Mucosa of rectum (tissue), 2 donors: ENCODE measurements at regions not wholly inside any gene's neighbourhood (a gene's known extent, or its start where the extent isn't known, plus 50 kb on each side); places are given as distances from the start of the nearest gene placed in this dataset.

Experiments used
- H3K27ac ChIP-seq, 2 donors: one replicate each; pipeline ENCODE4 v1.7.0; 2013; ENCODE audit warnings: inconsistent platforms in 2 of 2, low read depth in 2 of 2, low read length in 2 of 2
- H3K27me3 ChIP-seq, 2 donors: one replicate each; pipeline ENCODE4 v1.7.0; 2013; ENCODE audit warnings: low read length in 2 of 2; ENCODE audit not compliant: control insufficient read depth in 2 of 2, insufficient read depth in 2 of 2
- H3K36me3 ChIP-seq, 2 donors: one replicate each; pipeline ENCODE4 v1.7.0; 2013; ENCODE audit warnings: low read length in 2 of 2; ENCODE audit not compliant: control insufficient read depth in 2 of 2, insufficient read depth in 2 of 2
- H3K4me1 ChIP-seq, 2 donors: one replicate each; pipeline ENCODE4 v1.7.0; 2013; ENCODE audit warnings: low read length in 2 of 2, mild to moderate bottlenecking in 1 of 2; ENCODE audit not compliant: control insufficient read depth in 2 of 2, insufficient read depth in 2 of 2
- H3K4me3 ChIP-seq, 2 donors: one replicate each; pipeline ENCODE4 v1.7.0; 2013; ENCODE audit warnings: low read length in 2 of 2
- H3K9ac ChIP-seq, 2 donors: one replicate each; pipeline ENCODE4 v1.7.0; 2013; ENCODE audit warnings: low read length in 2 of 2, low read depth in 1 of 2, mild to moderate bottlenecking in 1 of 2
- H3K9me3 ChIP-seq, 2 donors: one replicate each; pipeline ENCODE4 v1.7.0; 2013; ENCODE audit warnings: low read length in 2 of 2; ENCODE audit not compliant: control insufficient read depth in 2 of 2
- donor health status: healthy.
- donor health status: Normal muscosa, but diverticular disease.

GRCh38 chr20:50322703-50323131, 132.1 kb downstream of the CEBPB start:
- no peak overlapping the region for H3K27ac ChIP-seq
- H3K9ac ChIP-seq, result no peak overlapping the region
- H3K27me3 ChIP-seq, result no peaks in the 10 kb centered on the region
- H3K36me3 ChIP-seq, result no peaks in the 10 kb centered on the region
- H3K4me1 ChIP-seq, result peaks cover 12 to 13% of the 10 kb centered on the region in 2 donors
- no peak overlapping the region for H3K4me3 ChIP-seq
- no peaks in the 10 kb centered on the region for H3K9me3 ChIP-seq

- Histone ChIP-seq H3K9ac (no peak overlapping the region), H3K36me3 (no peaks in the 10 kb centered on the region), H3K9me3 (no peaks in the 10 kb centered on the region), H3K27ac (no peak overlapping the region), H3K4me3 (no peak overlapping the region), H3K4me1 (peaks cover 10 to 12% of the 10 kb centered on the region in 2 donors), H3K27me3 (no peaks in the 10 kb centered on the region)
Observed at GRCh38 chr20:50323209-50323608, 132.6 kb downstream of the CEBPB start.

GRCh38 chr20:50323777-50324775, 133.4 kb downstream of the CEBPB start:
- Histone ChIP-seq H3K9me3 (no peaks in the 10 kb centered on the region), H3K27me3 (no peaks in the 10 kb centered on the region)

DNA sequence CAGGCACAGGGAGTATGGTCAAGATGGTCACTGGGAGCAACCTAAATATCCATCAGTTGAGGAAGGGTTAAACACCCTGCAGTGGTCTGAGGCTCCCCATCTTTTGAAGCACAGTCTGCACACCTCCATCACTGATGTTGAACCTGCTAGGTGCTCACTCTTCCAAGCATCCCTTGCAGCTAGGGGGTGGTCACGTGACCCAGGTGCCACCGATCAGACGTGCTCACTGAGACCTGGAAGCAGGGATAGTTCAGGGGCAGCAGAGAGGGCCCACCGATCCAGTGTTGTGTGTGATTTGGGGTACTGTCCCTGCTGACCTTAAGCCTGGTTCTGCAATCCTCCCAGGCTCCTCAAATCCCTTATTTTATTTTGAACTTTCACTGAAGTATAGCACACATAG, 134.6 kb downstream of the CEBPB start:
- H3K27ac ChIP-seq, result no peak overlapping the region
- H3K4me3 ChIP-seq, result no peak overlapping the region
- no peaks in the 10 kb centered on the region for H3K27me3 ChIP-seq
- H3K36me3 ChIP-seq, result no peaks in the 10 kb centered on the region
- no peaks in the 10 kb centered on the region for H3K9me3 ChIP-seq
- no peak overlapping the region for H3K9ac ChIP-seq
- peaks cover 10 to 12% of the 10 kb centered on the region in 2 donors for H3K4me1 ChIP-seq

More at GRCh38 chr20:50323777-50324775, 133.4 kb downstream of the CEBPB start:
- Histone ChIP-seq H3K9ac (no peak overlapping the region), H3K27ac (no peak overlapping the region), H3K36me3 (no peaks in the 10 kb centered on the region), H3K4me1 (peaks cover 10 to 12% of the 10 kb centered on the region in 2 donors), H3K4me3 (no peak overlapping the region)

- Histone ChIP-seq H3K36me3 (no peaks in the 10 kb centered on the region), H3K4me1 (peaks cover 10 to 12% of the 10 kb centered on the region in 2 donors), H3K9ac (no peak overlapping the region), H3K9me3 (no peaks in the 10 kb centered on the region), H3K4me3 (no peak overlapping the region), H3K27ac (no peak overlapping the region), H3K27me3 (no peaks in the 10 kb centered on the region)
Observed at GRCh38 chr20:50325651-50326050, 135.0 kb downstream of the CEBPB start.

- Histone ChIP-seq H3K27me3 (no peaks in the 10 kb centered on the region), H3K27ac (no peak overlapping the region), H3K36me3 (no peaks in the 10 kb centered on the region), H3K9ac (no peak overlapping the region), H3K9me3 (no peaks in the 10 kb centered on the region), H3K4me3 (no peak overlapping the region), H3K4me1 (peaks cover 3 to 5% of the 10 kb centered on the region in 2 donors)
Observed at GRCh38 chr20:50327666-50328065, 137.0 kb downstream of the CEBPB start.

GRCh38 chr20:50328222-50328979, 137.8 kb downstream of the CEBPB start:
- H3K36me3 ChIP-seq, result no peaks in the 10 kb centered on the region
- H3K9me3 ChIP-seq, result no peaks in the 10 kb centered on the region
- H3K27me3 ChIP-seq, result no peaks in the 10 kb centered on the region
- H3K4me3 ChIP-seq, result no peak overlapping the region
- no peak overlapping the region for H3K9ac ChIP-seq
- peaks cover 3 to 5% of the 10 kb centered on the region in 2 donors for H3K4me1 ChIP-seq
- H3K27ac ChIP-seq, result no peak overlapping the region

DNA sequence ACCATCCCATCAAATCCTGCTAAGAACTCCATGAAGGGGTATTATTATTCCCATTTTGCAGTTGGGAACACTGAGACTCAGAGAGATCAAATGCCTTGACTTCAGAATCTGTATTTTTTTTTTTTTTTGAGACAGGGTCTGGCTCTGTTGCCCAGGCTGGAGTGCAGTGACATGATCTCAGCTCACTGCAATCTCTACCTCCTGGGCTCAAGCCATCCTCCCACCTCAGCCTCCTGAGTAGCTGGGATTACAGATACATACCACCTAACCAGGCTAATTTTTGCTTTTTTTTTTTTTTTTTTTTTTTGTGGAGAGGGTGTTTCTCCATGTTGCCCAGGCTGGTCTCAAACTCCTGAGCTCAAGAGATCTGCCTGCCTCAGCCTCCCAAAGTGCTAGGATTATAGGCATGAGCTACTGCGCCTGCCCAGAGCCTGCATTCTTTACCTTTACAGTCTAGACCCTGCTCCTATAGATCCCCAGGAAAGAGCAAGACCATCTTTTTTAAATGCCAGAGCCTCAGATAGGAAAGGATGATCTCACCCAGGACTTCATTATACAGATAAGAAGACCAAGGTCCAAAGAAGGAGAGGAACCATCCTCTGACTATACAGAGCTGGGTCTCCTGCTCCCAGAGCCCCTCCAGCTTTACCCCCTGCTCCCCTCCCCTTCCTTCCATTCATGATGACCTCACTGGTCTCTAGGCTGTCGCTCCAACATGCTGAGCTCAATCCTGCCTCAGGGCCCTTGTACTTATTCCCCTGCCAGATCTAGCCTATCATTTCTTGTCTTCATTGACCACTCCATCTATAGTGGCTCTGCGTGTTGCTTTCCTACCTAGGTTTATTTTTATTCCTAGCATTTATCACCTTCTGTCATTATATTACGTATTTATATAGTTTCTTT, 138.6 kb downstream of the CEBPB start:
- Histone ChIP-seq H3K36me3 (no peaks in the 10 kb centered on the region), H3K9me3 (no peaks in the 10 kb centered on the region), H3K27me3 (no peaks in the 10 kb centered on the region), H3K27ac (no peak overlapping the region), H3K9ac (no peak overlapping the region), H3K4me1 (peaks cover 3 to 10% of the 10 kb centered on the region in 2 donors), H3K4me3 (no peak overlapping the region)

- no peak overlapping the region for H3K27ac ChIP-seq
- H3K27me3 ChIP-seq, result no peaks in the 10 kb centered on the region
- H3K9ac ChIP-seq, result no peak overlapping the region
- no peaks in the 10 kb centered on the region for H3K36me3 ChIP-seq
- H3K4me1 ChIP-seq, result peaks cover 3 to 12% of the 10 kb centered on the region in 2 donors
- no peak overlapping the region for H3K4me3 ChIP-seq
- H3K9me3 ChIP-seq, result no peaks in the 10 kb centered on the region
Observed at GRCh38 chr20:50329981-50330503, 139.4 kb downstream of the CEBPB start.
